Hepatocyte (in vitro differentiated cells): ENCODE measurements at regions not wholly inside any gene's neighbourhood (a gene's known extent, or its start where the extent isn't known, plus 50 kb on each side); places are given as distances from the start of the nearest gene placed in this dataset.

Experiments
- DNase-seq: peaks from one replicate; pipeline ENCODE4 v3.0.0-alpha.2; 2016; ENCODE audit warnings: low spot score
- H2AFZ ChIP-seq: fragments of 200-600 bp; sonication (generic); 2 replicates; pipeline ENCODE4 v1.6.0; 2016; ENCODE audit warnings: antibody characterized with exemption, mild to moderate bottlenecking
- H3K27ac ChIP-seq: fragments of 200-600 bp; sonication (generic); 2 replicates; pipeline ENCODE4 v1.5.1; 2016; ENCODE audit warnings: mild to moderate bottlenecking
- H3K27me3 ChIP-seq: fragments of 200-600 bp; sonication (generic); 2 replicates; pipeline ENCODE4 v1.6.1; 2016
- H3K36me3 ChIP-seq: fragments of 200-600 bp; sonication (generic); replicated peaks from 2 replicates; pipeline ENCODE4 v1.5.1; 2016; ENCODE audit warnings: low read depth; ENCODE audit not compliant: insufficient read depth
- H3K4me1 ChIP-seq: fragments of 200-600 bp; sonication (generic); 2 replicates; pipeline ENCODE4 v1.5.1; 2016; ENCODE audit warnings: mild to moderate bottlenecking, moderate library complexity; ENCODE audit not compliant: insufficient read depth
- H3K4me2 ChIP-seq: fragments of 200-600 bp; sonication (generic); 2 replicates; pipeline ENCODE4 v1.6.0; 2016
- H3K4me3 ChIP-seq: fragments of 200-600 bp; sonication (generic); 2 replicates; pipeline ENCODE4 v1.5.1; 2016; ENCODE audit warnings: mild to moderate bottlenecking
- H3K79me2 ChIP-seq: fragments of 200-600 bp; sonication (generic); 2 replicates; pipeline ENCODE4 v1.6.0; 2017; ENCODE audit warnings: mild to moderate bottlenecking
- H3K9me2 ChIP-seq: fragments of 200-600 bp; sonication (generic); replicated peaks from 2 replicates; pipeline ENCODE4 v1.6.0; 2017; ENCODE audit warnings: mild to moderate bottlenecking; ENCODE audit not compliant: insufficient read depth
- H3K9me3 ChIP-seq: fragments of 200-600 bp; sonication (generic); 2 replicates; pipeline ENCODE4 v1.5.1; 2016; ENCODE audit warnings: low read depth, mild to moderate bottlenecking
- H4K20me1 ChIP-seq: fragments of 200-600 bp; sonication (generic); 2 replicates; pipeline ENCODE4 v1.6.0; 2016; ENCODE audit warnings: mild to moderate bottlenecking; ENCODE audit not compliant: insufficient read depth, poor library complexity, severe bottlenecking
- EZH2 ChIP-seq: fragments of 200-600 bp; sonication (generic); IDR thresholded peaks from 2 replicates; pipeline ENCODE4 v1.6.1; 2016; ENCODE audit warnings: antibody characterized with exemption, mild to moderate bottlenecking, borderline replicate concordance
- EZH2phosphoT487 ChIP-seq: fragments of 200-600 bp; sonication (generic); IDR thresholded peaks from one replicate; pipeline ENCODE4 v1.6.1; 2018; ENCODE audit warnings: antibody characterized with exemption, mild to moderate bottlenecking, low read depth, moderate library complexity; ENCODE audit not compliant: unreplicated experiment, severe bottlenecking
- WGBS: methylation state at CpG from one replicate; pipeline ENCODE4 v1.1.6; 2016; ENCODE audit warnings: low lambda C conversion rate; ENCODE audit errors: missing lambda C conversion rate; 5-methylcytosine and 5-hydroxymethylcytosine counted together
- TF ChIP-seq, protein P1 (sequence below): fragments of 200-600 bp; sonication (generic); IDR thresholded peaks from 2 replicates; pipeline ENCODE4 v1.5.1; 2016; ENCODE audit warnings: antibody characterized with exemption, mild to moderate bottlenecking; ENCODE audit not compliant: poor library complexity

DNA sequence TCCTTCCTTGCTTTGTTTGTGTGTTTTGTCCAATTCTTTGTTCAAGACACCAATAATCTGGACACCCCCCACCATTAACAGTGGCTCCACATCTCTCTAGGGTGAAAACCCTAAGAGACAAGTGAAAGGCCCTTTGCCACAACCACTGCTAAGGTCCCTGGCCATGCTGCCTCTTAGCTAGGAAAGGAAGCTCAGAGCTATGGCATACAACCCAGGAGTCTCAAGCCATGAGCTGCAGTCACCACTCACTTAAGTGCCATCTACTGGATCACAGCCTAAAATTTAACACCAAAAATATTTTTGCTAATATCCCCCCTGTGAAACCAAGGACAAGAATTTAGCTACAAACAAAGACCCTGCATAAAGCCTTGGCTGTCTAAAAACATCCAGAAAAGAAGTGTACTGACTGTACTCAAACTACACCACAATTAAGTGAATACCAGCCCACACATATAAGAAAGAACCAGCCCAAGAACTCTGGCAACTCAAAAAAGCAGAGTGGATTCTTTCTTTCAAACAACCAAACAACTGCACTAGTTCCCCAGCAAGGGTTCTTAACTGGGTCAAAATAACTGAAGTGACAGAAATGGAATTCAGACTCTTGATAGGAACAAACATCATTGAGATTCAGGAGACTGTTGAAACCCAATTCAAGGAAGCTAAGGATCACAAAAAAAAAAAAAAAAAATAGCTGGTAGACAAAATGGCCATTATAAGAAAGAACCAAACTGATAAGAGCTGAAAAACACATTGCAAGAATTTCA lies 130.1 kb upstream of the GALNT5 start:
- H3K36me3 ChIP-seq, result no peaks in the 10 kb centered on the region
- H3K9me2 ChIP-seq, result no peaks in the 10 kb centered on the region
- no peak overlapping the region for H3K4me2 ChIP-seq
- H3K27ac ChIP-seq, result no peak overlapping the region
- H2AFZ ChIP-seq, result no peak overlapping the region
- no peaks in the 10 kb centered on the region for H3K27me3 ChIP-seq
- DNase-seq, result no peak
- no peak overlapping the region for H3K4me3 ChIP-seq
- TF ChIP-seq EZH2 (no peak), EZH2phosphoT487 (no peak)
- TF ChIP-seq, protein P1, sequence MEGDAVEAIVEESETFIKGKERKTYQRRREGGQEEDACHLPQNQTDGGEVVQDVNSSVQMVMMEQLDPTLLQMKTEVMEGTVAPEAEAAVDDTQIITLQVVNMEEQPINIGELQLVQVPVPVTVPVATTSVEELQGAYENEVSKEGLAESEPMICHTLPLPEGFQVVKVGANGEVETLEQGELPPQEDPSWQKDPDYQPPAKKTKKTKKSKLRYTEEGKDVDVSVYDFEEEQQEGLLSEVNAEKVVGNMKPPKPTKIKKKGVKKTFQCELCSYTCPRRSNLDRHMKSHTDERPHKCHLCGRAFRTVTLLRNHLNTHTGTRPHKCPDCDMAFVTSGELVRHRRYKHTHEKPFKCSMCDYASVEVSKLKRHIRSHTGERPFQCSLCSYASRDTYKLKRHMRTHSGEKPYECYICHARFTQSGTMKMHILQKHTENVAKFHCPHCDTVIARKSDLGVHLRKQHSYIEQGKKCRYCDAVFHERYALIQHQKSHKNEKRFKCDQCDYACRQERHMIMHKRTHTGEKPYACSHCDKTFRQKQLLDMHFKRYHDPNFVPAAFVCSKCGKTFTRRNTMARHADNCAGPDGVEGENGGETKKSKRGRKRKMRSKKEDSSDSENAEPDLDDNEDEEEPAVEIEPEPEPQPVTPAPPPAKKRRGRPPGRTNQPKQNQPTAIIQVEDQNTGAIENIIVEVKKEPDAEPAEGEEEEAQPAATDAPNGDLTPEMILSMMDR, result no peak
- no peaks in the 10 kb centered on the region for H3K9me3 ChIP-seq
- no peaks in the 10 kb centered on the region for H4K20me1 ChIP-seq
- no peaks in the 10 kb centered on the region for H3K79me2 ChIP-seq
- no peaks in the 10 kb centered on the region for H3K4me1 ChIP-seq

DNA sequence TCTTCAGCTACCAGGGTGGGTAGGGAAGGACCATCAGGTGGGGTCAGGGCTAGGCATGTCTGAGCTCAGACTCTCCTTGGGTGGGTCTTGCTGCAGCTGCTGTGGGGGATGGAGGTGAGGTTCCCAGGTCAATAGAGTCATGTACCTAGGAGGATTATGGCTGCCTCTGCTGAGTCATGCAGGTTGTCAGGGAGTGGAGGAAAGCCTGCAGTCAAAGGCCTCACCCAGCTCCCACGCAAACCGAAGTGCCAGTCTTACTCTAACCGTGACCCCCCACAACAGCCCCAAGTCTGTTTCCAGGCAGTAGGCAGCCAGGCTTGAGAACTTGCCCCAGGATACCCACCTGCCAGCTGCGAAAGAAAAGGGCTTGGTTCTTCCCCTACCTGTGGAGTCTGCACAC lies 113.6 kb upstream of the GALNT5 start:
- no peaks in the 10 kb centered on the region for H3K4me1 ChIP-seq
- no peaks in the 10 kb centered on the region for H3K79me2 ChIP-seq
- H3K4me3 ChIP-seq, result no peak overlapping the region
- TF ChIP-seq EZH2phosphoT487 (no peak), EZH2 (no peak)
- TF ChIP-seq, protein P1, result no peak
- no peaks in the 10 kb centered on the region for H4K20me1 ChIP-seq
- no peaks in the 10 kb centered on the region for H3K36me3 ChIP-seq
- DNase-seq, result no peak
- no peak overlapping the region for H3K4me2 ChIP-seq
- no peaks in the 10 kb centered on the region for H3K9me3 ChIP-seq
- H2AFZ ChIP-seq, result no peak overlapping the region
- no peaks in the 10 kb centered on the region for H3K27me3 ChIP-seq
- WGBS, result 100% methylated on average over 2 of the region's 4 CpGs
- H3K27ac ChIP-seq, result no peak overlapping the region
- H3K9me2 ChIP-seq, result no peaks in the 10 kb centered on the region

DNA sequence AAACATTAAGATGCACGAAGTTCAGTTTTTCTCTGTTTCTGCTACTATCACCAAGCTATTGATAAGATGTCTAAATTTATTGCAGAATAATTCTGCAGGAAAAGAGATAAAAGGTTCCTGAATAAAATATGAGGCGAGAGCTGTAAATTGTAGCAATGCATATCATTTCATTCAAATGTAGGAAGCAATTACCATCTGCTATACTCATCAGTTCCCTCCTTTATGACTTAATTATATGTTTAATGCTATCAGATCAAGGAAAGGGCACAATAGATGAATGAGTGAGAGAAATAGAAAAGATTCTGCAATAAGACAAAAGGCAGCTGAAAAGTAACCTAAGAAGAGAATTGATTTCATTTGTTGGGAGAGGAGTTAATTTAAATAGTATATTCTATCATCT lies 108.2 kb upstream of the GALNT5 start:
- Histone ChIP-seq H2AFZ (no peak overlapping the region), H3K4me1 (peaks cover 12% of the 10 kb centered on the region), H3K9me3 (no peaks in the 10 kb centered on the region), H3K79me2 (no peaks in the 10 kb centered on the region), H3K27ac (no peak overlapping the region), H4K20me1 (no peaks in the 10 kb centered on the region), H3K4me2 (no peak overlapping the region), H3K9me2 (no peaks in the 10 kb centered on the region), H3K36me3 (no peaks in the 10 kb centered on the region), H3K4me3 (no peak overlapping the region), H3K27me3 (no peaks in the 10 kb centered on the region)
- DNase-seq, result no peak
- no peak for TF ChIP-seq EZH2
- TF ChIP-seq, protein P1, result no peak
- no peak for TF ChIP-seq EZH2phosphoT487
- WGBS, result 49% methylated on average over 2 of the region's 2 CpGs
